ENCODE measurements at regions not wholly inside any gene's neighbourhood (a gene's known extent, or its start where the extent isn't known, plus 50 kb on each side); places are given as distances from the start of the nearest gene placed in this dataset.
"Not testable (repeated sequence)": the region's sequence is repeated elsewhere in the genome, so short reads cannot be mapped to it uniquely, and the experiment has no call there.

GRCh38 chr13:64529874-64530485 is 2700.2 kb downstream of the PCDH9 start:
- intact Hi-C loops (cut with DNase I): no loop called here
- no peak for DNase-seq (ENCODE audit: low spot score)

GRCh38 chr13:64528838-64529237 is 2701.3 kb downstream of the PCDH9 start:
- intact Hi-C loops (cut with DNase I): no loop called here
- no peak for DNase-seq (ENCODE audit: low spot score)

GRCh38 chr13:64527561-64527960 is 2702.6 kb downstream of the PCDH9 start:
- no peak for DNase-seq (ENCODE audit: low spot score)
- intact Hi-C loops (cut with DNase I): no loop called here

- intact Hi-C loops (cut with DNase I): no loop called here
- DNase-seq (ENCODE audit: low spot score): no peak
These were observed 2704.4 kb downstream of the PCDH9 start for GRCh38 chr13:64525687-64526086.

- intact Hi-C loops (cut with DNase I): no loop called here
- no peak for DNase-seq (ENCODE audit: low spot score)
These were observed 2719.4 kb downstream of the PCDH9 start for GRCh38 chr13:64510747-64511146.

- intact Hi-C loops (cut with DNase I): no loop called here
- DNase-seq (ENCODE audit: low spot score): no peak
These were observed 2723.9 kb downstream of the PCDH9 start for GRCh38 chr13:64506246-64506645.

GRCh38 chr13:64505336-64505910 is 2724.7 kb downstream of the PCDH9 start:
- DNase-seq (ENCODE audit: low spot score): no peak
- intact Hi-C loops (cut with DNase I): no loop called here

- DNase-seq (ENCODE audit: low spot score): no peak
- intact Hi-C loops (cut with DNase I): no loop called here
These were observed 2741.4 kb downstream of the PCDH9 start for GRCh38 chr13:64488731-64489130.

GRCh38 chr13:64482373-64482772 is 2747.8 kb downstream of the PCDH9 start:
- intact Hi-C loops (cut with DNase I): no loop called here
- no peak for DNase-seq (ENCODE audit: low spot score)

GRCh38 chr13:64480672-64481071 is 2749.5 kb downstream of the PCDH9 start:
- intact Hi-C loops (cut with DNase I): no loop called here
- no peak for DNase-seq (ENCODE audit: low spot score)

GRCh38 chr13:64480211-64480610 is 2749.9 kb downstream of the PCDH9 start:
- intact Hi-C loops (cut with DNase I): no loop called here

GRCh38 chr13:64477146-64477545 is 2753.0 kb downstream of the PCDH9 start:
- intact Hi-C loops (cut with DNase I): no loop called here
- DNase-seq (ENCODE audit: low spot score): no peak

More at GRCh38 chr13:64480211-64480610, 2749.9 kb downstream of the PCDH9 start:
- no peak for DNase-seq (ENCODE audit: low spot score)

- intact Hi-C loops (cut with DNase I); DNase-seq (ENCODE audit: low spot score): not testable (repeated sequence)
These were observed 2754.0 kb downstream of the PCDH9 start for GRCh38 chr13:64476041-64476568.

GRCh38 chr13:64471916-64472315 is 2758.2 kb downstream of the PCDH9 start:
- no peak for DNase-seq (ENCODE audit: low spot score)
- intact Hi-C loops (cut with DNase I): no loop called here

- DNase-seq (ENCODE audit: low spot score): no peak
- intact Hi-C loops (cut with DNase I): no loop called here
These were observed 2759.4 kb downstream of the PCDH9 start for GRCh38 chr13:64470751-64471150.

GRCh38 chr13:64459778-64460177 is 2770.4 kb downstream of the PCDH9 start:
- no peak for DNase-seq (ENCODE audit: low spot score)
- intact Hi-C loops (cut with DNase I): no loop called here

GRCh38 chr13:64457976-64458375 is 2772.2 kb downstream of the PCDH9 start:
- DNase-seq (ENCODE audit: low spot score): no peak
- intact Hi-C loops (cut with DNase I): no loop called here

- intact Hi-C loops (cut with DNase I): no loop called here
These were observed 2775.0 kb downstream of the PCDH9 start for GRCh38 chr13:64455124-64455523.

GRCh38 chr13:64453831-64454230 is 2776.3 kb downstream of the PCDH9 start:
- no peak for DNase-seq (ENCODE audit: low spot score)

More at GRCh38 chr13:64455124-64455523, 2775.0 kb downstream of the PCDH9 start:
- DNase-seq (ENCODE audit: low spot score): no peak

GRCh38 chr13:64446372-64446771 is 2783.8 kb downstream of the PCDH9 start:
- DNase-seq (ENCODE audit: low spot score): no peak
- intact Hi-C loops (cut with DNase I): no loop called here

More at GRCh38 chr13:64453831-64454230, 2776.3 kb downstream of the PCDH9 start:
- intact Hi-C loops (cut with DNase I): no loop called here

GRCh38 chr13:64441740-64442139 is 2788.4 kb downstream of the PCDH9 start:
- intact Hi-C loops (cut with DNase I): no loop called here
- DNase-seq (ENCODE audit: low spot score): no peak

All from cardiac septum (tissue), 1 donor.